SK-N-SH (cell line): ENCODE measurements at regions not wholly inside any gene's neighbourhood (a gene's known extent, or its start where the extent isn't known, plus 50 kb on each side); places are given as distances from the start of the nearest gene placed in this dataset.

Source experiments
- CTCF ChIA-PET: fragments of 300-600, 350-600 bp; formaldehyde crosslinking; extraction: SDS; loops from one replicate; lab custom pipeline; 2021; lab: Yijun Ruan, JAX
- POLR2A ChIA-PET: fragments of 350-600 bp; sonication (Branson Sonifier 250); formaldehyde crosslinking; extraction: SDS; loops from one replicate; lab custom pipeline; 2020; ENCODE audit warnings: antibody characterized with exemption, inconsistent platforms; lab: Yijun Ruan, JAX
- DNase-seq: peaks from one replicate; pipeline ENCODE4 v3.0.0; 2012
- H2AFZ ChIP-seq: fragments of 200-600 bp; sonication (generic); 2 replicates; pipeline ENCODE4 v1.8.1; 2016; ENCODE audit warnings: antibody characterized with exemption, mild to moderate bottlenecking, low read depth
- H3F3A ChIP-seq: fragments of 200-600 bp; sonication (generic); replicated peaks from 2 replicates; pipeline ENCODE3; 2016; ENCODE audit warnings: antibody characterized with exemption, mild to moderate bottlenecking; ENCODE audit not compliant: insufficient read depth
- H3K27ac ChIP-seq, 2 experiments: fragments of 200-500 bp in 1 of 2; fragments of 200-600 bp in 1 of 2; sonication (Bioruptor generic) in 1 of 2; sonication (generic), shearing (Covaris generic) in 1 of 2; 2 replicates each; pipeline versions ENCODE4 v1.5.1 to v1.6.1; 2014 to 2016; ENCODE audit warnings: low read depth in 2 of 2, inconsistent platforms in 1 of 2, low read length in 1 of 2, mild to moderate bottlenecking in 1 of 2, mixed read lengths in 1 of 2
- H3K27me3 ChIP-seq: fragments of 200-600 bp; sonication (generic), shearing (Covaris generic); 2 replicates; pipeline ENCODE4 v1.6.1; 2016; ENCODE audit warnings: mixed run types; ENCODE audit not compliant: insufficient read depth
- H3K36me3 ChIP-seq, 2 experiments: fragments of 200-500 bp in 1 of 2; fragments of 200-600 bp in 1 of 2; sonication (Bioruptor generic) in 1 of 2; sonication (generic) in 1 of 2; replicated peaks in 1 of 2; 2 replicates each; pipeline versions ENCODE3 to v1.5.1; 2014 to 2016; ENCODE audit warnings: low read length in 1 of 2, mild to moderate bottlenecking in 1 of 2; ENCODE audit not compliant: insufficient read depth in 2 of 2, control insufficient read depth in 1 of 2
- H3K4me1 ChIP-seq, 2 experiments: fragments of 200-500 bp in 1 of 2; fragments of 200-600 bp in 1 of 2; sonication (Bioruptor generic) in 1 of 2; sonication (generic), shearing (Covaris generic) in 1 of 2; 2 replicates each; pipeline versions ENCODE4 v1.5.1 to v1.6.1; 2014 to 2016; ENCODE audit warnings: low read depth in 1 of 2, low read length in 1 of 2, mixed run types in 1 of 2; ENCODE audit not compliant: insufficient read depth in 2 of 2, control insufficient read depth in 1 of 2
- H3K4me2 ChIP-seq: fragments of 200-600 bp; sonication (generic), shearing (Covaris generic); 2 replicates; pipeline ENCODE4 v1.6.1; 2017; ENCODE audit warnings: mixed run types
- H3K4me3 ChIP-seq, 2 experiments: fragments of 200-500 bp in 1 of 2; fragments of 200-600 bp in 1 of 2; sonication (Bioruptor generic) in 1 of 2; sonication (generic), shearing (Covaris generic) in 1 of 2; 2 replicates each; pipeline versions ENCODE4 v1.5.1 to v1.8.1; 2014 to 2016; ENCODE audit warnings: low read depth in 2 of 2, inconsistent platforms in 1 of 2, low read length in 1 of 2, mild to moderate bottlenecking in 1 of 2, mixed read lengths in 1 of 2, moderate library complexity in 1 of 2
- H3K79me2 ChIP-seq: fragments of 200-600 bp; sonication (generic); 2 replicates; pipeline ENCODE4 v1.8.1; 2017; ENCODE audit warnings: mild to moderate bottlenecking; ENCODE audit not compliant: insufficient read depth
- H3K9ac ChIP-seq: fragments of 200-600 bp; sonication (generic); 2 replicates; pipeline ENCODE4 v1.6.1; 2017; ENCODE audit warnings: mixed run types
- H3K9me2 ChIP-seq: fragments of 200-600 bp; sonication (generic); 2 replicates; pipeline ENCODE4 v1.6.1; 2017; ENCODE audit warnings: mixed run types
- H3K9me3 ChIP-seq: fragments of 200-600 bp; sonication (generic); 2 replicates; pipeline ENCODE4 v1.6.1; 2017; ENCODE audit warnings: mixed run types, mild to moderate bottlenecking, moderate library complexity
- H4K20me1 ChIP-seq: fragments of 200-600 bp; sonication (generic); 2 replicates; pipeline ENCODE4 v1.6.1; 2017; ENCODE audit warnings: mild to moderate bottlenecking, mixed run types; ENCODE audit not compliant: insufficient read depth
- EZH2phosphoT487 ChIP-seq: fragments of 200-600 bp; sonication (generic); IDR thresholded peaks from 2 replicates; pipeline ENCODE4 v1.6.1; 2017; ENCODE audit warnings: low read depth, mixed run types, mild to moderate bottlenecking, antibody characterized with exemption, moderate library complexity, borderline replicate concordance
- FOXJ3 ChIP-seq: sonication (generic); formaldehyde crosslinking; IDR thresholded peaks from 2 replicates; pipeline ENCODE4 v1.5.1; 2020; ENCODE audit warnings: mild to moderate bottlenecking, missing genetic modification reagents
- FOXM1 ChIP-seq: IDR thresholded peaks from 2 replicates; pipeline ENCODE4 v1.4.0; 2012; ENCODE audit warnings: low read depth, mild to moderate bottlenecking
- GATA2 ChIP-seq: sonication (generic); formaldehyde crosslinking; IDR thresholded peaks from 2 replicates; pipeline ENCODE4 v1.5.0; 2020; ENCODE audit warnings: mild to moderate bottlenecking, missing genetic modification reagents
- NRF1 ChIP-seq: IDR thresholded peaks from 2 replicates; pipeline ENCODE4 v1.6.1; 2012; ENCODE audit warnings: low read depth, mild to moderate bottlenecking, low read length
- RAD21 ChIP-seq: IDR thresholded peaks from 2 replicates; pipeline ENCODE4 v1.6.1; 2012; ENCODE audit warnings: mild to moderate bottlenecking, low read length
- RCOR1 ChIP-seq: fragments of 150-350 bp; IDR thresholded peaks from 2 replicates; pipeline ENCODE4 v1.6.1; 2017; ENCODE audit warnings: antibody characterized with exemption, low read length
- RFX5 ChIP-seq: IDR thresholded peaks from 2 replicates; pipeline ENCODE4 v1.6.1; 2012; ENCODE audit warnings: mild to moderate bottlenecking, improper control_type of control experiment, low read length
- RXRA ChIP-seq: IDR thresholded peaks from 2 replicates; pipeline ENCODE4 v1.4.0; 2012; ENCODE audit warnings: low read depth, mild to moderate bottlenecking, borderline replicate concordance
- SIN3A ChIP-seq: IDR thresholded peaks from 2 replicates; pipeline ENCODE4 v1.6.1; 2012; ENCODE audit warnings: low read depth, mild to moderate bottlenecking, low read length, moderate library complexity, borderline replicate concordance
- YY1 ChIP-seq: IDR thresholded peaks from 2 replicates; pipeline ENCODE4 v1.4.0; 2012; ENCODE audit warnings: low read depth, mild to moderate bottlenecking
- WGBS: methylation state at CpG from one replicate; pipeline ENCODE4 v1.1.6; 2017; ENCODE audit warnings: low lambda C conversion rate; 5-methylcytosine and 5-hydroxymethylcytosine counted together
- TF ChIP-seq, protein P1 (sequence below): fragments of 150-350 bp; IDR thresholded peaks from 2 replicates; pipeline ENCODE4 v1.6.1; 2016; ENCODE audit warnings: mild to moderate bottlenecking, low read depth, low read length
- TF ChIP-seq, protein P2 (sequence below): fragments of 200-600 bp; sonication (generic); IDR thresholded peaks from 2 replicates; pipeline ENCODE4 v1.6.1; 2017; ENCODE audit warnings: antibody characterized with exemption, mild to moderate bottlenecking, moderate library complexity
- TF ChIP-seq, protein P3 (sequence below): IDR thresholded peaks from 2 replicates; pipeline ENCODE4 v1.4.0; 2012; ENCODE audit warnings: low read depth, borderline replicate concordance
- TF ChIP-seq, protein P4 (sequence below): IDR thresholded peaks from 2 replicates; pipeline ENCODE4 v1.4.0; 2012; ENCODE audit warnings: low read depth
- TF ChIP-seq, protein P5 (sequence below): fragments of 150-350 bp; IDR thresholded peaks from 2 replicates; pipeline ENCODE4 v1.6.1; 2017; ENCODE audit warnings: antibody characterized with exemption, low read length, low read depth, borderline replicate concordance

DNA sequence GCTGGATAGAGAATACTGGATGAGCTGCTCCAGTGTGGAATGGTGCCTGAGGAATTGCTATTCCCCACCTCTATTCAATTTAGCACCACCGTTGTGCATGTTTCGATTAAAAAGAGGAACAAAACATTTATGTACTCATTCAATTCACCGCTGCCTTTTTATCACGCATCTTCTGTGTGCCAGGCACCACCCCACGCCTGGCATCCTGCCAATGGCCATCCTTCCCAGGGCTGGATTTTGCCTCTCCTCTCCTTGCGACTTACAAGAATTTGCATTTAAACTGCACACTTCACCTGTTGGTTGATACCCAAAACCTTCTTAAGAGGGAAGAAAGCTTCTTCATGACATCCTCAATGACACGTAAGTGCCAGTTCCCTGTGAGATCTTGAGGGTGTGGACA lies 110.2 kb upstream of the DPP6 start:
- Histone ChIP-seq H3K27me3 (no peaks in the 10 kb centered on the region), H2AFZ (no peak overlapping the region), H3K4me3 (no peak overlapping the region), H3K4me2 (no peak overlapping the region), H3K9me2 (no peaks in the 10 kb centered on the region), H3K4me1 (peaks cover 0 to 36% of the 10 kb centered on the region in 2 experiments; a peak in 2 of 4 replicates), H3K27ac (no peak overlapping the region), H3K9ac (no peak overlapping the region), H3F3A (no peaks in the 10 kb centered on the region), H4K20me1 (no peaks in the 10 kb centered on the region), H3K79me2 (no peaks in the 10 kb centered on the region), H3K9me3 (no peaks in the 10 kb centered on the region), H3K36me3 (no peaks in the 10 kb centered on the region)
- DNase-seq, result no peak
- WGBS, result 35% methylated on average over 7 of the region's 7 CpGs
- no peak for TF ChIP-seq FOXM1
- TF ChIP-seq, protein P1, sequence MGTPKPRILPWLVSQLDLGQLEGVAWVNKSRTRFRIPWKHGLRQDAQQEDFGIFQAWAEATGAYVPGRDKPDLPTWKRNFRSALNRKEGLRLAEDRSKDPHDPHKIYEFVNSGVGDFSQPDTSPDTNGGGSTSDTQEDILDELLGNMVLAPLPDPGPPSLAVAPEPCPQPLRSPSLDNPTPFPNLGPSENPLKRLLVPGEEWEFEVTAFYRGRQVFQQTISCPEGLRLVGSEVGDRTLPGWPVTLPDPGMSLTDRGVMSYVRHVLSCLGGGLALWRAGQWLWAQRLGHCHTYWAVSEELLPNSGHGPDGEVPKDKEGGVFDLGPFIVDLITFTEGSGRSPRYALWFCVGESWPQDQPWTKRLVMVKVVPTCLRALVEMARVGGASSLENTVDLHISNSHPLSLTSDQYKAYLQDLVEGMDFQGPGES, result no peak
- TF ChIP-seq, protein P2, sequence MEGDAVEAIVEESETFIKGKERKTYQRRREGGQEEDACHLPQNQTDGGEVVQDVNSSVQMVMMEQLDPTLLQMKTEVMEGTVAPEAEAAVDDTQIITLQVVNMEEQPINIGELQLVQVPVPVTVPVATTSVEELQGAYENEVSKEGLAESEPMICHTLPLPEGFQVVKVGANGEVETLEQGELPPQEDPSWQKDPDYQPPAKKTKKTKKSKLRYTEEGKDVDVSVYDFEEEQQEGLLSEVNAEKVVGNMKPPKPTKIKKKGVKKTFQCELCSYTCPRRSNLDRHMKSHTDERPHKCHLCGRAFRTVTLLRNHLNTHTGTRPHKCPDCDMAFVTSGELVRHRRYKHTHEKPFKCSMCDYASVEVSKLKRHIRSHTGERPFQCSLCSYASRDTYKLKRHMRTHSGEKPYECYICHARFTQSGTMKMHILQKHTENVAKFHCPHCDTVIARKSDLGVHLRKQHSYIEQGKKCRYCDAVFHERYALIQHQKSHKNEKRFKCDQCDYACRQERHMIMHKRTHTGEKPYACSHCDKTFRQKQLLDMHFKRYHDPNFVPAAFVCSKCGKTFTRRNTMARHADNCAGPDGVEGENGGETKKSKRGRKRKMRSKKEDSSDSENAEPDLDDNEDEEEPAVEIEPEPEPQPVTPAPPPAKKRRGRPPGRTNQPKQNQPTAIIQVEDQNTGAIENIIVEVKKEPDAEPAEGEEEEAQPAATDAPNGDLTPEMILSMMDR, result no peak
- TF ChIP-seq, protein P3, sequence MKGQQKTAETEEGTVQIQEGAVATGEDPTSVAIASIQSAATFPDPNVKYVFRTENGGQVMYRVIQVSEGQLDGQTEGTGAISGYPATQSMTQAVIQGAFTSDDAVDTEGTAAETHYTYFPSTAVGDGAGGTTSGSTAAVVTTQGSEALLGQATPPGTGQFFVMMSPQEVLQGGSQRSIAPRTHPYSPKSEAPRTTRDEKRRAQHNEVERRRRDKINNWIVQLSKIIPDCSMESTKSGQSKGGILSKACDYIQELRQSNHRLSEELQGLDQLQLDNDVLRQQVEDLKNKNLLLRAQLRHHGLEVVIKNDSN, result no peak
- TF ChIP-seq, protein P4, sequence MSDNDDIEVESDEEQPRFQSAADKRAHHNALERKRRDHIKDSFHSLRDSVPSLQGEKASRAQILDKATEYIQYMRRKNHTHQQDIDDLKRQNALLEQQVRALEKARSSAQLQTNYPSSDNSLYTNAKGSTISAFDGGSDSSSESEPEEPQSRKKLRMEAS, result no peak
- TF ChIP-seq RAD21, result no peak
- no peak for TF ChIP-seq YY1
- TF ChIP-seq EZH2phosphoT487, result no peak
- TF ChIP-seq, protein P5, sequence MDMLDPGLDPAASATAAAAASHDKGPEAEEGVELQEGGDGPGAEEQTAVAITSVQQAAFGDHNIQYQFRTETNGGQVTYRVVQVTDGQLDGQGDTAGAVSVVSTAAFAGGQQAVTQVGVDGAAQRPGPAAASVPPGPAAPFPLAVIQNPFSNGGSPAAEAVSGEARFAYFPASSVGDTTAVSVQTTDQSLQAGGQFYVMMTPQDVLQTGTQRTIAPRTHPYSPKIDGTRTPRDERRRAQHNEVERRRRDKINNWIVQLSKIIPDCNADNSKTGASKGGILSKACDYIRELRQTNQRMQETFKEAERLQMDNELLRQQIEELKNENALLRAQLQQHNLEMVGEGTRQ, result no peak
- no peak for TF ChIP-seq RCOR1
- TF ChIP-seq RFX5, result no peak
- TF ChIP-seq RXRA, result no peak
- TF ChIP-seq GATA2 (CRISPR knock-in tag), result no peak
- TF ChIP-seq SIN3A, result no peak
- TF ChIP-seq FOXJ3 (CRISPR knock-in tag), result no peak
- no peak for TF ChIP-seq NRF1
- ChIA-PET POLR2A (no interaction called here), CTCF (interaction anchor here (1.0 kb wide), 1 partner anchor 972 kb away, joined by 3 read pairs; no protein-coding TSS in a partner anchor)
